ENCODE measurements at regions not wholly inside any gene's neighbourhood (a gene's known extent, or its start where the extent isn't known, plus 50 kb on each side); places are given as distances from the start of the nearest gene placed in this dataset.

- intact Hi-C loops (cut with micrococcal nuclease; ENCODE audit: unreplicated experiment): no loop called here
- Mint-ChIP-seq H3K9me3 (ENCODE audit: low read depth, unreplicated experiment) (peaks cover 6% of the 10 kb centered on the region), H3K27ac (ENCODE audit: unreplicated experiment) (no peak overlapping the region), H3K4me1 (ENCODE audit: low read depth, unreplicated experiment) (no peaks in the 10 kb centered on the region), H3K27me3 (ENCODE audit: unreplicated experiment) (no peaks in the 10 kb centered on the region), H3K36me3 (ENCODE audit: insufficient read depth, unreplicated experiment) (no peaks in the 10 kb centered on the region), H3K4me3 (ENCODE audit: low read depth, unreplicated experiment) (no peak overlapping the region)
- DNase-seq: no peak
- no peak for TF ChIP-seq CTCF (IDR thresholded peaks at IDR 0.05; ENCODE audit: unreplicated experiment)
- CTCF ChIA-PET: no interaction called here
- no TSS peak for BruUV-seq (replicated peaks)
Measured at GRCh38 chr14:45619831-45620230, 366.8 kb upstream of the MIS18BP1 start.

DNA sequence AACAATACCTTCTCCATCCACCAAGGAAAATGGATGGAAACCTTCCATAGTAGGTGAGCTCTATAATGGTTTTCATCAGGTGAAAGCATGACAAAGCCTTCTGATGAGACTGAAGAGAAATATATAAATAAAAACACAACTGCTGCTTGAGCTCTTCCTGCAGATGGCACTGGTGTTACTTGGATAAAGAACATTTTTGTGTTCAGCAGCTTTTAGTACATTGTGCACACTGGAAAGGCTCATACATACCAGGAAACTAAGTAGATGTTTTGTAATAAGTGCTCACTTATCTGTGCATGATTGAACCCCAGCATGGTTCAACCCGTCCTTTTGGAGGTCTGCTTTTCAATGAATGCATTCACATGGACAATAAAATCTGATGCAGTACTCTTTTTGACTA is 357.3 kb upstream of the MIS18BP1 start:
- Mint-ChIP-seq H3K27me3 (ENCODE audit: unreplicated experiment) (no peaks in the 10 kb centered on the region), H3K27ac (ENCODE audit: unreplicated experiment) (no peak overlapping the region), H3K36me3 (ENCODE audit: insufficient read depth, unreplicated experiment) (no peaks in the 10 kb centered on the region), H3K9me3 (ENCODE audit: low read depth, unreplicated experiment) (peaks cover 2% of the 10 kb centered on the region), H3K4me3 (ENCODE audit: low read depth, unreplicated experiment) (no peak overlapping the region), H3K4me1 (ENCODE audit: low read depth, unreplicated experiment) (no peaks in the 10 kb centered on the region)
- DNase-seq: peak; percentile 4
- no peak for TF ChIP-seq CTCF (IDR thresholded peaks at IDR 0.05; ENCODE audit: unreplicated experiment)
- BruUV-seq (replicated peaks): no TSS peak
- intact Hi-C loops (cut with micrococcal nuclease; ENCODE audit: unreplicated experiment): loop anchor here (5.0 kb wide), 1 partner anchor 332 kb away; no protein-coding TSS in a partner anchor
- CTCF ChIA-PET: interaction anchor here (0.6 kb wide), 1 partner anchor 51 kb away, joined by 3 read pairs; no protein-coding TSS in a partner anchor

DNA sequence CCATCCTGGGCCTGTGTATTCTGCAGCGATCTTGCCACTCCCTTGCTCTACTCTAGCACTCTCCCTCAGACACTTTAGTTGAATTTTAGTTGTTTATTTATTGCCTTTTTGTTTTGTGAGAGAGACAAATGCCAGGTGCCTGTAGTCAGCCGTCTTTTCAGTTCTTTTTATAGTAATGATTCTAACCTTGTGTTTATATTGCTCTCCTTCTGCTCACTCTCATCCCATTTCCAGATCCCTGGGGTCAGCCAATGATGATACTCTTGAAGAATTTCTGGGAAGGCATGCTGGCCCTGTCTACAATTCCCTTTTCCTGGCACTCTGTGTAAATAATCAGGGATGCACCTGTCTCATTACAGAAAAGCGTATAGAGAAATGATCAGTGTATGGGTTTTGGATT is 334.1 kb upstream of the MIS18BP1 start:
- CTCF ChIA-PET: no interaction called here
- H3K27me3 Mint-ChIP-seq (ENCODE audit: unreplicated experiment): no peaks in the 10 kb centered on the region
- H3K4me3 Mint-ChIP-seq (ENCODE audit: low read depth, unreplicated experiment): no peak overlapping the region
- no peak for TF ChIP-seq CTCF (IDR thresholded peaks at IDR 0.05; ENCODE audit: unreplicated experiment)
- no peak overlapping the region for H3K27ac Mint-ChIP-seq (ENCODE audit: unreplicated experiment)
- H3K36me3 Mint-ChIP-seq (ENCODE audit: insufficient read depth, unreplicated experiment): no peaks in the 10 kb centered on the region
- no peaks in the 10 kb centered on the region for H3K4me1 Mint-ChIP-seq (ENCODE audit: low read depth, unreplicated experiment)
- BruUV-seq (replicated peaks): no TSS peak
- intact Hi-C loops (cut with micrococcal nuclease; ENCODE audit: unreplicated experiment): no loop called here
- no peak for DNase-seq
- peaks cover 15% of the 10 kb centered on the region for H3K9me3 Mint-ChIP-seq (ENCODE audit: low read depth, unreplicated experiment)

DNA sequence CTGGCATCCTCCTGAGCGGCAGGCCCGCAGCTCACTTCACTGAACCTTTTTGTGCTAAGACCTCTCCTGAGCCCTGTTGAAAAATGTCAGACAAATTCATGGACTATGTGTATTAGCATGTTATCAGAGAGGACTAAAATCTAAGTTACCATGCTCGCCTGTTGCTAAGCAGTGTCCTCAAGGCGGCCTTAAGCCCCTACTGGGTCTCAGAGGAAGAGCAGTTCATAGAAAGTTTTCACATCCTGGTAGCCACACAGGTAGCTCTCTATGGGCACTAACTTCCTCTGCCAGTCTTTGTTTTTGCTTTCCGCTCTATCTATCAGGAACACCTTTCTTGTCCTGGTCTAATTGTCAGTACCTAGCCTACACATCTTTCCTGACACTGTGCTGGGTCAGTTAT is 306.6 kb upstream of the MIS18BP1 start:
- intact Hi-C loops (cut with micrococcal nuclease; ENCODE audit: unreplicated experiment): no loop called here
- BruUV-seq (replicated peaks): no TSS peak
- peaks cover 5% of the 10 kb centered on the region for H3K9me3 Mint-ChIP-seq (ENCODE audit: low read depth, unreplicated experiment)
- H3K27me3 Mint-ChIP-seq (ENCODE audit: unreplicated experiment): no peaks in the 10 kb centered on the region
- no peak overlapping the region for H3K27ac Mint-ChIP-seq (ENCODE audit: unreplicated experiment)
- no peak for TF ChIP-seq CTCF (IDR thresholded peaks at IDR 0.05; ENCODE audit: unreplicated experiment)
- H3K4me3 Mint-ChIP-seq (ENCODE audit: low read depth, unreplicated experiment): no peak overlapping the region
- H3K4me1 Mint-ChIP-seq (ENCODE audit: low read depth, unreplicated experiment): no peaks in the 10 kb centered on the region
- no peak for DNase-seq
- CTCF ChIA-PET: no interaction called here
- no peaks in the 10 kb centered on the region for H3K36me3 Mint-ChIP-seq (ENCODE audit: insufficient read depth, unreplicated experiment)

All from Calu3 (cell line).